NCI-H82 treated with DMSO at 0.1 percent for 48 hours (cell line): ENCODE measurements at regions not wholly inside any gene's neighbourhood (a gene's known extent, or its start where the extent isn't known, plus 50 kb on each side); places are given as distances from the start of the nearest gene placed in this dataset.
"Not testable (repeated sequence)": the region's sequence is repeated elsewhere in the genome, so short reads cannot be mapped to it uniquely, and the experiment has no call there.

Experiments
- DNase-seq: peaks from one replicate; lab custom pipeline; 2025; ENCODE audit not compliant: unreplicated experiment; lab: John Stamatoyannopoulos, UW

DNA sequence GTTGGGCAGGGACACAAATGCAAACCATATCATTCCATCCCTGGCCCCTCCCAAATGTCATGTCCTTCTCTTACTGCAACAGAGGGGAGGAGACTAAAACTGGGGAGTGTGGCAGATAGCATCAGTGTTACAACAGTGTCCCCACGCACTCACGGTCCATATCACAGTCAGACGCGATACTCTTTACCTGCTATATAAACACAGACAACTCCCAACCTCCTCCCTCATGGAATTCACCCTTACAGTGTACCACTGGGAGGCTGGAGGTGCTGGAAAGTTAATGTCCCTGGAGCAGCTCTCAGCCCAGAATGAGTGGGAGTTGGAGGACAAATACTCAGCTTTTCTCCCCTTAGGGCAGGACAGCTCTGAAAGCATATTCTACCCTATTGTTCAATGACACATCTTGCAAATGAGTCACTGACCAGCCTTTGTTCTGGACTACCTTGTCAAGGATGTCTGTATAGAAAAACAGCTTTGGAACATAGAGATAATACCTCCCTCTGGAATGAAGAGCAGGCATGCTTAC is 445.9 kb downstream of the SETD4 start:
- DNase-seq: no peak

DNA sequence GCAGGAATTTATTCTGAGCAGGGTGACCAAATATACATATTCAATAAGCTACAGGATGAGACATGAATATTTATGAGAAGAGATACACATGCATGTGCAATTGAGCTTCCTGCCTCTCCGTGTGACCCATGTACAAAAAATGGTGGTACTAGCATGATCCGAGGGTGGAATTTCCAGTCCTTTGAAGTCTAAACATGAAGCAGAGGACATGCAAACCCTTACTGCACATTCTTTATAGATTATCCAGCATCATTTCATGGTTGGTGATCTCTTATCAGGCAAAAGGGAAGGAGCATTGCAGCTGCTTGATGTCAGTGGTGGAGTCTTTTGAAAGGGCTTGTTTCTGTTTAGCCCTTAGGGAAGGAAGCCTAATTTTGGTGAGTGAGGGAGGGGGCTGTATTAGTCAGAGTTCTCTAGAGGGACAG is 448.6 kb downstream of the SETD4 start:
- no peak for DNase-seq

DNA sequence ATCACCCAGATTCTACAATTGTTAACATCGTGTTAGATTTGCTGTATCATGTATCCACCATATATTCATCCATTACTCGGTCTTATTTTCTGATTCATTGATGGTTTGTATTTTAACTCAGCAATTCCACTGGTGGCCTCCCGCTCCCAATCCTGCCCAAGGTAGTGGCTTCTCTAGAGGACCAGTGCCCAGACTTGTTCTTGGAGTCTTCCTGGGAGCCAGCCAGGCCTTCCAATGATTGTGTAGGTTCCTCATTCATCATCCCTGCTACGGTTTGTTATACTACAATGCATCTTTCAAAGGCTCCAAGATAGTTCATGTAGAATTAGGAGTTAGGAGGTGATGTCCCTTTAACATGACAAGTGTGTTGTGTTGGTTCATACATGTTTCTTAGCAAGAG is 451.1 kb downstream of the SETD4 start:
- no peak for DNase-seq

DNA sequence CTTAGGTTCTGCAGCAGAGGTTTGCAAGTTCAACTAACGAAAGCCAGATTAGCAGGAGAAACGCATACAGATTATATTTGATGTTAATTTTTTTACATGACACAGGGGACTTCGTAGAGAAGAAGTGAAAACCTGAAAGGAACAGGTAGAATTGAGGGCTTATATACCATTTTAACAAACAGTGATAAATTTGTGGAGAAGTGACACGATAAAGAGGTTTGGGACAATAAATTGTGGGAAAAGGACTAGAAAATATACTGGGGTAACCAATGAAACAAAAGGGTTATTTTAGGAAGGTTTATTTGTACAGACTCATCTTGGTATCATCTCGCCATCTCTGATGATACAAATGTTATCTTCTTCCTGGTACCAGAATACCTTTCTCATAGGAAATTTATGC is 452.9 kb downstream of the SETD4 start:
- DNase-seq: no peak

DNA sequence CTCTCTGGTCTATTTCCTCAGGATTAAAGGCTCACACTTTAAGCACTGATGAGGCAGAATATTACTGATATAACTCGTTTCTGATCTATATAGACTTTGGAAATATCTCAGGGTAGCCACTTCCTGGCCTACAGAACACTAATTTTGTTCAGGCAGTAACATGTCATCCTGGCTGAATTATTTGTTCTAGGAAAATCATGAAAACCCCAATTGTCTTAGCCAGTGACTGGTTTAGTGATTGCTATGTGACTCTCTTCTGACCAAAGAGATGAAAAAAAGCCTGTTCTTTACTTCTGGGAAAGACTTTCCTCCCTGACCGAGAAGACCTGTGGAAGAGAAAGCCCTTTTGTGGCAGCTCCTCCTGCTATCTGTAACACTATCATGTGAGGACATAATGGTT is 453.7 kb downstream of the SETD4 start:
- DNase-seq: no peak

DNA sequence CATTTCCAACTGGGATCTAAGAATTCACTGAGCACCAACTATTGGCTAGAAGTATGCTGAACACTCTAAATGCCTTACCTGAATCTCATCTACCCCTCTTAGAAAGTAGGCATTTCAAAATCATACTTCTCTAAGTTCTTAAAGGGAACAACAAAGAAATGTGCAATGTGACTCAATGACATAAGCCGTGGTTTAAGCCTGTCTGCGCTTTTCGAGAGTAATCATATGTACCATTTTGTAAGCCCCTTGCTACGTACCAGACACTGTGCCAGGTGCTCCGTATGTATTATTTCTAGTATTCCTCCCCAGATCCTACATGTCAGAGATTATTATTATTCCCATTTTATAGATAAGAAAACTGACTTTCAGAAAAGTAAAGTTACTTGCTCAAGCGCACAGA is 454.2 kb downstream of the SETD4 start:
- no peak for DNase-seq

GRCh38 chr21:35603494-35603893 is 456.8 kb downstream of the SETD4 start:
- DNase-seq: no peak

GRCh38 chr21:35602811-35603362 is 457.4 kb downstream of the SETD4 start:
- DNase-seq: no peak

DNA sequence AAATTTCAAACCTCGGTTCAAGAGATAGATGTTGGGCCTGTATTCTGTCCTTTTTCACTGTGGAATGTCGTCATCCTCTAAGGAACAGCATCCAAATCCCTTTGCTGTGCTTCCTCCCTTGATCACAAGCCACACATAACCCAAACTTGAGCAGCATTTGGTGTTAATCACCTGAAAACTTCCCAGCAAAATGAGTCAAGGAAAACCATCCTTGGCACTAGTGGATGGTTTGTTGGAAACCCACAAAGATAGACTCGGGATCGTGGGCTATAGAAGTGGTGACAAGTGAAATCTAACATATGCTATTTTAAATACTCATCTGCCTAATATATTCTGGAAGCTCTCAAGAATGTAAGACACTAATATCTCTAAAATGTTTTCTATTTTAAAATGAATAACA is 459.1 kb downstream of the SETD4 start:
- no peak for DNase-seq

DNA sequence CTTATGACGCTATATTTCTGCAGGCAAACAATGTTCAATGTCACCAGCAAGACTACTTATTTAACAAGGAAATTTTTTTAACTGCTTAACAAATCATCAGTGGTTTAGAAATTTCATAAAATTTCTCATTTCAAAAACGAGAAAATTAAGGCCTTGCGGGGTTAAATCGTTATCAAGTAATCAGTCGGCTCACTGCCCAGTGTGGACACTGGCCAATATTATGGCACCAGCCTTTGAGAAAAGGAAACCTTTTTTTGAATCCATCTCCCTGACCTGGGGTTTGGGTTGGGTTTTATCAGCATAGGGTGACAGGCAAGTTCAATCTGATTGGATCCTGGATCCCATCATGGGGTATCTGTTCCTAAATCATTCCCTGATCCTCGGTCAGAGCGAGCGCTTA is 461.2 kb downstream of the SETD4 start:
- DNase-seq: no peak

DNA sequence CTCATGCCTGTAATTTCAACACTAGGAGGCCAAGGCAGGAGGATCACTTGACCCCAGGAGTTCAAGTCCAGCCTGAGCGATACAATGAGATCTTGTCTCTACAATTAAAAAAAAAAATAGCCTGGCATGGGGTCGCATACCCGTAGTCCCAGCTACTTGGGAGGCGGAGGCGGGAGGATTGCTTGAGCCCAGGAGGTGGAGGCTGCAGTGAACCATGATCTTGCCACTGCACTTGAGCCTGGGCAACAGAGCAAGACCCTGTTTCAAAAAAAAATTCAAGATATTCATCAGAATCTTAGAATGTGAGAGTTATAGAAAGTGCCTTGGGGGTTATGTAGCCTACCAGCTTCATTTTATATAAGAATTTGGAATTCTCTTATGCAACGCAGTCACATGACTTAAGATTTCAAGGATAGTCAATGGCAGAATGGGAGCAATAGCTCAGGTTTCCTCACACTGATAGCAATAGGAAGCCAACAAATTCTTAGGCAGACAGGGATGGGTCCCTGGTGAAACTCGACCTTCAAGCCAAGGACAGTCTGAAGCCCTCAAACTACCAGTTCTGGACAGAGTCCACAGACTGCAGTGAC is 462.5 kb downstream of the SETD4 start:
- no peak for DNase-seq

DNA sequence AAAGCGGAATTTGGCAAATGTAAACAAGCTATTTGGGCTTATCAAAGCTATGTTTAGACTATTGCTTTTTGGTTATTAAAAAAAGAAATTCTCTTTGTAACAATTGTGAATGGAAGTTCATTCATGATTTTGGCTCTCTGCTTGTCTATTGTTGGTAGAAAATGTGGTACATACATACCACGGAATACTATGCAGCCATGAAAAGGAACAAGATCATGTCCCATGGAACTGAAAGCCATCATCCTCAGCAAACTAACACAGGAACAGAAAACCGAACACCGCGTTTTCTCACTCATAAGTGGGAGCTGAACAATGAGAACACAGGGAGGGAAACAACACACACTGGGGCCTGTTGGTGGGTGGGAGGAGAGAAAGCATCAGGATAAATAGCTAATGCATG is 465.4 kb downstream of the SETD4 start:
- no peak for DNase-seq

GRCh38 chr21:35593000-35593502 is 467.3 kb downstream of the SETD4 start:
- no peak for DNase-seq

GRCh38 chr21:35590284-35590683 is 470.0 kb downstream of the SETD4 start:
- DNase-seq: not testable (repeated sequence)

DNA sequence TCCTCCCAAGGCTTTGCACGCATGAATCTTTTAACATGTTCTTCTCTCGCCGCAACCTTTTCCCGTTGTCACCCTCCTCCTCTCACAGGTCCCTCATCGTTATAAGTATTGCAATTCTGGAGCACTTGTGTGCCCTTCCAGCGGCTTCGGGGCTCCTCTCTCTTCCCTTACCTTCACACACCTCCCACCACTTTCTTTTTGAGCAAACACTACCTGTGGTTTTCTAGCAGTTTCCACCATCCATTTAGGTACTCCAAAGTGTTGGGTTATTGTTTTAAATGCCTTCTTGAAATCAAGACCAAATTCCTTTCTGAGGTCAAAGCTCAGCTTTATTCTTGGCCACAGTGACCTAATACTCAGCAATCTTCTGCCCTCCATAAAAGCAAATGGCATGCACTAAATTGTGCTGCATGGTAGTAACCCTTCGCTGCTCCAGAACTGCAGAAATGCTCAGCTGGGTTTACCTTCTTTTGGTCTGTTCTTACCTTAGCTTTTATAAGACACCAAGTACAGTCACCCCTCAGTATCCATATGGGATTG is 472.4 kb downstream of the SETD4 start:
- no peak for DNase-seq

- DNase-seq: no peak
Measured at GRCh38 chr21:35586305-35586704, 474.0 kb downstream of the SETD4 start.

DNA sequence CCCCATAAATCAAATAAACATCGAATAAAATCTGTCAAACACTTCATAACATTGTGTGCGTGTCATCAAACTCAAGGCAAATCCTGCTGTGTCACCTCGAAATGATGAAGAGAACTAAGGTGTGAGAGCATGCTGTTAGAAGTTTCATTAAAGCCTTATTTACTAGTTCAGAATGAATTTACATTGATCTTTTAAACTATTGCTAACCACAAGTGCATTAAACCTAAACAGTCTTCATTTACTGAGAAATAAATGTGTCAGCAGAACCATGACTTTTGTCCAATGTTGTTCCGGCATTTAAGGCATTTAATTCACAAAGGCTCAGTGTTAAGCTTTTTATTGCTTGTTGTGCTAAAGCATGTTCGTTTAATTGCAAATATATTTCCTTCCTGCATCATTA is 474.4 kb downstream of the SETD4 start:
- DNase-seq: no peak

GRCh38 chr21:35585155-35585554 is 475.2 kb downstream of the SETD4 start:
- DNase-seq: no peak

DNA sequence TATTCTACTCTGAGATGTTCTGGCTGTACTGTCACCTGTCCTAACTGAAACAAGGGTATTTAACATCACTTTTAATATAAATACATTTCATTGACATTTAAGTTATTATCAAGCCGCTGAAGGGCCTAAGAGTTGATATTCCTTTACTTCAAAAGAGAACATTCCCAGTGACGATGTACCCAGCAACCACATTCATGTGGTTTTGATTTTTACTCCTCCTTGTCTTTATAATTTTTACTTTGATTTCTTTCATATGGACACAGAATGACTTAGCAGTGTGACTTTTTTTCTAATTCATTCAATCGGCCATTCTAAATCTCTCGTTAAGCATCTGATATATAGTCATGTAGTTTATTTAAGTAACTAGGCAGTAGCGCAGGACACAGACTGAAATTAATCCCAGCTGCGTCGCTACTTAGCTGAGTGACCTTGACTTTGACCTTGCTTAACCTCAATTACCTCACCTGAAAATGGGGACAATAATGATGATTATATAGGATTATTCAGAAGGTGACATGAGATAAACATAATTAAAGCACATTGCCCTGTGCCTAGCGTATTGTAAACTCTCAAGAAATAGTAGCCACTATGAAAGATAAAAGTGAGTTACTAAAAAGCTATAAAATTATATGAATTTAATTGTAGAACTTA is 476.6 kb downstream of the SETD4 start:
- no peak for DNase-seq

- DNase-seq: no peak
Measured at GRCh38 chr21:35582731-35583130, 477.6 kb downstream of the SETD4 start.

DNA sequence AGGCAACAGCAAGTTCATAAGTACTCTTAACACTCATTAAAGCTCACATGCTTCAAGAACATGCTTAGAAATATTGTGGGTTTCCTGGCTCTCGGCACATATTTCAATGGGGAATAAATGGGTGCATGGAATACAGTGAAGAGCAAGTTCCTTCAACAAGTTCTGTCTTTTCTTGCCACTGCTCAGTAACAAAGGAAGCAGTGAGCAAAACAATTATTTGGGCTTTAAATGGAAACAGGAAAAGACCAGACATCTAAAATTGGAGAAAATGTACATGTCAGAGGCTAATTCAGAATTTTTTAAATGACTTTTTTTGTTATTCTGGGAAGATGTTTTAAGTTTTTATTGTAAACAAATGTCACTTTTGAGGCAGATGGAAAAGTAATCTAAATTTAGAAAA is 478.7 kb downstream of the SETD4 start:
- DNase-seq: no peak
